NCI-H146 treated with DMSO at 0.1 percent for 48 hours (cell line): ENCODE measurements at regions not wholly inside any gene's neighbourhood (a gene's known extent, or its start where the extent isn't known, plus 50 kb on each side); places are given as distances from the start of the nearest gene placed in this dataset.

ENCODE experiments used
- DNase-seq: peaks from one replicate; lab custom pipeline; 2025; ENCODE audit not compliant: unreplicated experiment; lab: John Stamatoyannopoulos, UW

GRCh38 chr15:25981114-25981513 is 118.0 kb upstream of the ATP10A start:
- no peak for DNase-seq

- DNase-seq: no peak
Observed at GRCh38 chr15:25972141-25972675, 109.1 kb upstream of the ATP10A start.

GRCh38 chr15:25971053-25971452 is 107.9 kb upstream of the ATP10A start:
- no peak for DNase-seq

- no peak for DNase-seq
Observed at GRCh38 chr15:25969886-25970285, 106.8 kb upstream of the ATP10A start.

- no peak for DNase-seq
Observed at GRCh38 chr15:25967116-25967515, 104.0 kb upstream of the ATP10A start.

- no peak for DNase-seq
Observed at GRCh38 chr15:25965326-25965725, 102.2 kb upstream of the ATP10A start.

GRCh38 chr15:25960273-25960672 is 97.1 kb upstream of the ATP10A start:
- no peak for DNase-seq

- DNase-seq: no peak
Observed at GRCh38 chr15:25959100-25959499, 96.0 kb upstream of the ATP10A start.

GRCh38 chr15:25955628-25956027 is 92.5 kb upstream of the ATP10A start:
- DNase-seq: no peak

- DNase-seq: no peak
Observed at GRCh38 chr15:25954398-25954797, 91.3 kb upstream of the ATP10A start.

- no peak for DNase-seq
Observed at GRCh38 chr15:25950014-25950413, 86.9 kb upstream of the ATP10A start.

- no peak for DNase-seq
Observed at GRCh38 chr15:25947323-25948314, 84.5 kb upstream of the ATP10A start.

- no peak for DNase-seq
Observed at GRCh38 chr15:25946241-25946805, 83.2 kb upstream of the ATP10A start.

GRCh38 chr15:25944386-25944785 is 81.3 kb upstream of the ATP10A start:
- no peak for DNase-seq

- DNase-seq: no peak
Observed at GRCh38 chr15:25943831-25944230, 80.7 kb upstream of the ATP10A start.

- no peak for DNase-seq
Observed at GRCh38 chr15:25939122-25939521, 76.0 kb upstream of the ATP10A start.

GRCh38 chr15:25937796-25938195 is 74.7 kb upstream of the ATP10A start:
- DNase-seq: no peak

GRCh38 chr15:25936004-25936403 is 72.9 kb upstream of the ATP10A start:
- DNase-seq: no peak

- no peak for DNase-seq
Observed at GRCh38 chr15:25933456-25934158, 70.5 kb upstream of the ATP10A start.

- DNase-seq: no peak
Observed at GRCh38 chr15:25932696-25933095, 69.6 kb upstream of the ATP10A start.

- DNase-seq: no peak
Observed at GRCh38 chr15:25931851-25932250, 68.7 kb upstream of the ATP10A start.

GRCh38 chr15:25930931-25931330 is 67.8 kb upstream of the ATP10A start:
- DNase-seq: no peak
